Activated CD4-positive, alpha-beta memory T cell treated with anti-CD3 and anti-CD28 coated beads for 36 hours (primary cell): ENCODE measurements at regions not wholly inside any gene's neighbourhood (a gene's known extent, or its start where the extent isn't known, plus 50 kb on each side); places are given as distances from the start of the nearest gene placed in this dataset.
"Not testable (repeated sequence)": the region's sequence is repeated elsewhere in the genome, so short reads cannot be mapped to it uniquely, and the experiment has no call there.

Experiments used
- CTCF ChIA-PET: fragments of 350-600 bp; sonication (Branson Sonifier 250); formaldehyde crosslinking; loops from one replicate; lab custom pipeline; 2021; ENCODE audit warnings: antibody characterized with exemption, inconsistent platforms; lab: Charles Lee
- POLR2A ChIA-PET: fragments of 350-600 bp; sonication (Branson Sonifier 250); formaldehyde crosslinking; loops from one replicate; lab custom pipeline; 2021; ENCODE audit warnings: antibody characterized with exemption; lab: Charles Lee
- DNase-seq: peaks from one replicate; pipeline ENCODE4 v3.0.0-alpha.2; 2020
- H3K27ac Mint-ChIP-seq: one replicate; pipeline ENCODE4 v1.8.0; 2021; ENCODE audit warnings: mixed read lengths
- H3K27me3 Mint-ChIP-seq: one replicate; pipeline ENCODE4 v1.8.0; 2021; ENCODE audit warnings: mixed read lengths
- H3K36me3 Mint-ChIP-seq: one replicate; pipeline ENCODE4 v1.8.0; 2021; ENCODE audit warnings: mixed read lengths
- H3K4me1 Mint-ChIP-seq: one replicate; pipeline ENCODE4 v1.8.0; 2021; ENCODE audit warnings: low read depth, mixed read lengths
- H3K4me3 Mint-ChIP-seq: one replicate; pipeline ENCODE4 v1.8.0; 2021; ENCODE audit warnings: mild to moderate bottlenecking, mixed read lengths
- H3K9me3 Mint-ChIP-seq: one replicate; pipeline ENCODE4 v1.8.0; 2021; ENCODE audit warnings: mixed read lengths
- intact Hi-C: fragments of 100-400 bp; cut with micrococcal nuclease; formaldehyde crosslinking; loops from one replicate; pipeline ENCODE4 v1.15.1; 2023

GRCh38 chr12:125856896-125857295 is 791.7 kb downstream of the AACS start:
- ChIA-PET POLR2A (no interaction called here), CTCF (no interaction called here)
- no peak overlapping the region for H3K27ac Mint-ChIP-seq
- intact Hi-C loops, result no loop called here
- peaks cover 3% of the 10 kb centered on the region for H3K36me3 Mint-ChIP-seq
- peaks cover 4% of the 10 kb centered on the region for H3K27me3 Mint-ChIP-seq
- DNase-seq, result no peak
- H3K4me3 Mint-ChIP-seq, result no peak overlapping the region
- H3K9me3 Mint-ChIP-seq, result peaks cover 5% of the 10 kb centered on the region
- H3K4me1 Mint-ChIP-seq, result no peaks in the 10 kb centered on the region

GRCh38 chr12:125860672-125861288 is 795.5 kb downstream of the AACS start:
- peaks cover 4% of the 10 kb centered on the region for H3K27me3 Mint-ChIP-seq
- H3K9me3 Mint-ChIP-seq, result peaks cover 14% of the 10 kb centered on the region
- H3K27ac Mint-ChIP-seq, result no peak overlapping the region
- peaks cover 4% of the 10 kb centered on the region for H3K36me3 Mint-ChIP-seq
- H3K4me1 Mint-ChIP-seq, result no peaks in the 10 kb centered on the region
- H3K4me3 Mint-ChIP-seq, result no peak overlapping the region
- POLR2A ChIA-PET, result no interaction called here
- no peak for DNase-seq
- CTCF ChIA-PET, result no interaction called here
- intact Hi-C loops, result no loop called here

DNA sequence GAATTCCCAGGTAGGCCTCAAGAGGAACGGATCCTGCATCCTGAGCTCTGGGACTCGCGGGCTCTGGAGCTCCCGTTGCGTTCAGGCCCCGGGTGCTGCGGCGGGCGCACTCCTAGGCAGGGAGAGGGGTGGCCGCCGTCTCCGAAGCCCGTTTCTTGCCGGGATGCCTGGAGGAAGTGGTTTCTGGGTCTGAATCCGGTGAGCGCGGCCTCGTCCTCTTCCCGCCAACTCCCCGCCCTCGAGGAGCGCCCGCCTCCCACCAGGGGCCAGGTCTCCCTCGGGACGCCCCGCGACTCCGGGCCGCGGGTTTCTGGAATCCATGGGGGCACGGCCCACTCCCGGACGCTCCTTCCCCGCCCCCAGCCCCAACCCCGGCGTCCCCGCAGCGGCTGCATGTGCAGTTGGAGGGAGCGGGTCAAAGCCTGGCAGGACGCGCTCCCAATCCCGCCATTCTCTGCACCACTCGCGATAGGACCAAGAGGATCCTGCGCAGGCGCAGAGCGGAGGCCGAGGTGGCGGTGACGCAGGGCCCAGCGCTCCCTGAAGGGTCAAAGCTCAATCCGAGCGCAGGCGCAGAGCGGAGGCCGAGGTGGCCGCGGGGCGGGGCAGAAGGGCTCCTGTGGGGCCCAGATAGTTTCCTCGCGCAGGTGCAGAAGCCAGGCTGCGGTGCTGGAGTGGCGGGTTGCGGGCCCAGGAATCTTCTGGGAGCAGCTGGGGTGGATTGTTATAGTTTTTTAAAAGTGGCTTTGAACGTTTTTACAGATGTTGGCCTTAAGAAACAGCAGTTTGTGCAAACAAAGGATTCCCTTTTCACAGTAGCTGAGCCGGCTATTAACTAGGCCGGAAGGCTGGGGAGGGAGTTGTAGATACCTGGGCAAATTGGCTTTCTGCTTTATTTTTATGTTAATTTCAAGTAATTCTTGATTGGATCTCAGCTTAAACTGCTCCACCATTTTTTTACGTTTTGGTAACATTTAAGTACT is 796.4 kb downstream of the AACS start:
- Mint-ChIP-seq H3K36me3 (peaks cover 4% of the 10 kb centered on the region), H3K4me3 (no peak overlapping the region), H3K27ac (no peak overlapping the region), H3K4me1 (no peaks in the 10 kb centered on the region), H3K9me3 (peaks cover 14% of the 10 kb centered on the region), H3K27me3 (peaks cover 4% of the 10 kb centered on the region)
- ChIA-PET POLR2A (no interaction called here), CTCF (no interaction called here)
- no peak for DNase-seq
- intact Hi-C loops, result no loop called here

DNA sequence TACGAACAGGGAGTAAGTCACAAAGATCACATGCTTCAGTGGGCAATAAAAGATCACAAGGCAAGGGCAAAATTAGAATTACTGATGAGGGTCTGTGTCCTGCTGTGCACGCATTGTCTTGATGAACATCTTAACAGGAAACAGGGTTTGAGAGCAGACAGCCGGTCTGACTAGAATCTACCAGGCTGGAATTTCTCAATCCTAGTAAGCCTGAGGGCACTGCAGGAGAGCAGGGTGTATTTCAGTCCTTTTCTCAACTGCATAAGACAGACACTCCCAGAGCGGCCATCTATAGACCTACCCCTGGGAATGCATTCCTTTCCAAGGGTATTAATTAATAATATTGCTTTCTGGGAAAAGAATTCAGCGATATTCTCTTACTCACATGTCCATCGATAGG is 800.0 kb downstream of the AACS start:
- peaks cover 16% of the 10 kb centered on the region for H3K9me3 Mint-ChIP-seq
- H3K36me3 Mint-ChIP-seq, intact Hi-C loops, H3K4me3 Mint-ChIP-seq, CTCF ChIA-PET, H3K4me1 Mint-ChIP-seq, H3K27me3 Mint-ChIP-seq, DNase-seq, POLR2A ChIA-PET, H3K27ac Mint-ChIP-seq: not testable (repeated sequence)

DNA sequence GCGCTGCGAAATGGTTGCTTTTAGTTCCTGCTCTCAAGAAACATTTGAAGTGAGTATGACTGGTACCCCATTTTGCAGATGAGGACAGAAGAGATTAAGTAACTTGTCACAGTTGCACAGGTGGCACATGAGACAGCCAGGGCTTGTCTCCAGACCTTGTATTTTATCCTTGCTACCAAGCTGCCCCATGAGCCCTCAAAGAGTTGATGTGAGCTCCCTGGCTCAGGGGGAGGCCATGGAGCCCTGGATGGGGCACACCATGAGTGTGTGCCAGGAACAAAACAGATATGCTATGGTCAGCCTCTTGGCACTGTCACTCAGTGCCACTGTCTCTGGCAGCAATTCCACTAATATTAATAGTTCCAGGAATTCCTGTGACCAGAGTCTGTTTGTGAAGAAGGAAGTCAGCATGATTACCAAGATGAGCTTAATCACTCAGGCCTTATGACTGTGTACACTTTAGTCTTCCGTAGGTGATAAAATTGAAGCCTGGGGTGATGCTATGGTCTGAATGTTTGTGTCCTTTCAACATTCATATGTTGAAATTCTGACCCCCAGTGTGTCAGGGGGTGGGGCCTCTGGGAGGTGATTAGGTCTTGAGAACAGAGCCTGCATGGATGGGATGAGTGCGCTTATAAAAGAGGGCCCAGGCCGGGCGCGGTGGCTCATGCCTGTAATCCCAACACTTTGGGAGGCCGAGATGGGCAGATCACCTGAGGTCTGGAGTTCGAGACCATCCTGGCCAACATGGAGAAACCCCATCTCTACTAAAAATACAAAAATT is 806.8 kb downstream of the AACS start:
- CTCF ChIA-PET, result no interaction called here
- no peaks in the 10 kb centered on the region for H3K27me3 Mint-ChIP-seq
- intact Hi-C loops, result no loop called here
- no peaks in the 10 kb centered on the region for H3K36me3 Mint-ChIP-seq
- no peak overlapping the region for H3K27ac Mint-ChIP-seq
- no peak overlapping the region for H3K4me3 Mint-ChIP-seq
- peaks cover 3% of the 10 kb centered on the region for H3K9me3 Mint-ChIP-seq
- POLR2A ChIA-PET, result no interaction called here
- no peak for DNase-seq
- H3K4me1 Mint-ChIP-seq, result no peaks in the 10 kb centered on the region

GRCh38 chr12:125873016-125873415 is 807.8 kb downstream of the AACS start:
- Mint-ChIP-seq H3K27ac (no peak overlapping the region), H3K4me3 (no peak overlapping the region), H3K36me3 (no peaks in the 10 kb centered on the region), H3K9me3 (peaks cover 2% of the 10 kb centered on the region), H3K27me3 (no peaks in the 10 kb centered on the region), H3K4me1 (no peaks in the 10 kb centered on the region)
- ChIA-PET POLR2A (no interaction called here), CTCF (no interaction called here)
- DNase-seq, result no peak
- intact Hi-C loops, result no loop called here

DNA sequence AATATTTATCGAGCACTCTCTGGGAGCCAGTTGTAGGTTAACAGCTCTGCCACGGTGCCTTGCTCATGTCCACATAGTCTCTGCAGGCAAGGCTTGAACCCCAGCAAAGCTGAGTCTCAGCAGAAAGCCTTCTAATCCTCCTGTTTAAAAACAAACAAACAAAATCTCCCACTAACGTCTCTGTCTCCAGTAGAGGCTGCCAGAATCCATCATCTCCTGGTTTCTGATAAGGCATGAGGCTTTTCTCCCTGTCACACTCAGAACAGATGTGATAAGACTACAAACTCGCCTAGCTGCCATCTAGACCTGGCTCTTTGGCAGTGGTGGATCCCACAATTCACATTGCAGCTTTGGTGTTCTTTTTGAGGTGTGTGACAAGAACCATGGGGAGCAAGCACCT is 813.2 kb downstream of the AACS start:
- no peak for DNase-seq
- POLR2A ChIA-PET, result no interaction called here
- Mint-ChIP-seq H3K9me3 (no peaks in the 10 kb centered on the region), H3K4me3 (no peak overlapping the region), H3K27ac (no peak overlapping the region), H3K36me3 (no peaks in the 10 kb centered on the region), H3K27me3 (no peaks in the 10 kb centered on the region), H3K4me1 (no peaks in the 10 kb centered on the region)
- intact Hi-C loops, result no loop called here
- CTCF ChIA-PET, result no interaction called here

GRCh38 chr12:125882141-125882540 is 816.9 kb downstream of the AACS start:
- peaks cover 7% of the 10 kb centered on the region for H3K9me3 Mint-ChIP-seq
- CTCF ChIA-PET, result no interaction called here

GRCh38 chr12:125888921-125889320 is 823.7 kb downstream of the AACS start:
- no peaks in the 10 kb centered on the region for H3K36me3 Mint-ChIP-seq
- POLR2A ChIA-PET, result no interaction called here
- H3K4me1 Mint-ChIP-seq, result no peaks in the 10 kb centered on the region
- CTCF ChIA-PET, result no interaction called here
- H3K4me3 Mint-ChIP-seq, result no peak overlapping the region
- no peaks in the 10 kb centered on the region for H3K27me3 Mint-ChIP-seq
- peaks cover 9% of the 10 kb centered on the region for H3K9me3 Mint-ChIP-seq
- DNase-seq, result no peak
- no peak overlapping the region for H3K27ac Mint-ChIP-seq
- intact Hi-C loops, result no loop called here

More at GRCh38 chr12:125882141-125882540, 816.9 kb downstream of the AACS start:
- H3K36me3 Mint-ChIP-seq, result no peaks in the 10 kb centered on the region
- no peak overlapping the region for H3K4me3 Mint-ChIP-seq
- POLR2A ChIA-PET, result no interaction called here
- intact Hi-C loops, result no loop called here
- H3K27me3 Mint-ChIP-seq, result no peaks in the 10 kb centered on the region
- DNase-seq, result no peak
- no peaks in the 10 kb centered on the region for H3K4me1 Mint-ChIP-seq
- no peak overlapping the region for H3K27ac Mint-ChIP-seq

DNA sequence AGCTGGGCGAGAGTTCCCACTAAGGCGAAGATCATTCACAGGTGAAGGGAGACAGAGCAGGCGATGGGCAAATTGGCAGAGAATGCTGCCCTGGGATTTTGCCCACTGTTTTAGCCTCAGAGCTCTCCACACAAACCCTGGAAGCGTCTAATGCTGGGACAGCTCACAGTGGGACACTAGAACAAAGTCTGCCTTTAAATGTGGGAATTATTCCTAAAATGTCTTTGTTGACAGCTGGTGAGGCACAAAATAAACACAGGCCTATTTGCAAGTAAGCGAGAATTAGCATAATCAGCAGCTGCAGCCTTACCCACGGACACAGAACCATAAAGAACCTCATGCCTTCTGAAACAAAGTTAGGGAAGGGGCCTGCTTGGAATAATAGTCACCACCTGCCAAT is 824.5 kb downstream of the AACS start:
- H3K9me3 Mint-ChIP-seq, result peaks cover 6% of the 10 kb centered on the region
- H3K27ac Mint-ChIP-seq, result no peak overlapping the region
- H3K27me3 Mint-ChIP-seq, result no peaks in the 10 kb centered on the region
- no peaks in the 10 kb centered on the region for H3K4me1 Mint-ChIP-seq
- H3K36me3 Mint-ChIP-seq, result no peaks in the 10 kb centered on the region
- no peak for DNase-seq
- H3K4me3 Mint-ChIP-seq, result no peak overlapping the region
- intact Hi-C loops, result no loop called here
- CTCF ChIA-PET, result no interaction called here
- POLR2A ChIA-PET, result no interaction called here

GRCh38 chr12:125890366-125890905 is 825.2 kb downstream of the AACS start:
- DNase-seq, result no peak
- CTCF ChIA-PET, result no interaction called here
- intact Hi-C loops, result no loop called here
- Mint-ChIP-seq H3K9me3 (peaks cover 3% of the 10 kb centered on the region), H3K27ac (no peak overlapping the region), H3K4me3 (no peak overlapping the region), H3K36me3 (no peaks in the 10 kb centered on the region), H3K4me1 (no peaks in the 10 kb centered on the region), H3K27me3 (no peaks in the 10 kb centered on the region)
- POLR2A ChIA-PET, result no interaction called here

DNA sequence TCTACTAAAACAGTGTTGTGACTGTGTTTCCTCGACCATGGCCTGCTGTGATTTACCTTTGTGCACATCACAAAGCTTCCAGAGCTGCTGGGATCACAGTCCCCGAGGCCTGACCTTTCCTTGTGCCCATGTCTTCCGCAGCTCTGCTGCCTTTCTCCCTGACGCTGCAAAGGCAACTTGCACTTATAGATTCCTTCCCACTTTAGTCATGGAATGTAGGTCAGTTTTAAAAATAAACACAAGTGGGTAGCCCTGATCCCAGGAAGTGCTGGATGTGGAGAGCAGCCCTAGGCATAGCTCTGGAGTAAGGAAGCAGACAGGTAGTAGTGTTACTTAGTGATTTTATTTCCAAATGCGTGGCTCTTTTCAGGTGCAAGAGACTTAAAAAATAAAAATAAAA is 825.7 kb downstream of the AACS start:
- intact Hi-C loops, result no loop called here
- no peak for DNase-seq
- no peaks in the 10 kb centered on the region for H3K36me3 Mint-ChIP-seq
- no peaks in the 10 kb centered on the region for H3K27me3 Mint-ChIP-seq
- H3K27ac Mint-ChIP-seq, result no peak overlapping the region
- ChIA-PET POLR2A (no interaction called here), CTCF (no interaction called here)
- H3K4me1 Mint-ChIP-seq, result no peaks in the 10 kb centered on the region
- H3K4me3 Mint-ChIP-seq, result no peak overlapping the region
- H3K9me3 Mint-ChIP-seq, result peaks cover 3% of the 10 kb centered on the region
